NB4 (cell line): ENCODE measurements at regions not wholly inside any gene's neighbourhood (a gene's known extent, or its start where the extent isn't known, plus 50 kb on each side); places are given as distances from the start of the nearest gene placed in this dataset.
"Not testable (repeated sequence)": the region's sequence is repeated elsewhere in the genome, so short reads cannot be mapped to it uniquely, and the experiment has no call there.

ENCODE experiments used
- POLR2A ChIP-seq: IDR thresholded peaks from 2 replicates; pipeline ENCODE4 v1.6.1; 2011; ENCODE audit warnings: mild to moderate bottlenecking; ENCODE audit not compliant: insufficient read length; ENCODE audit errors: extremely low read depth
- TF ChIP-seq, protein P1 (sequence below): IDR thresholded peaks from one replicate; pipeline ENCODE4 v1.5.1; 2012; ENCODE audit warnings: low read depth, low read length

DNA sequence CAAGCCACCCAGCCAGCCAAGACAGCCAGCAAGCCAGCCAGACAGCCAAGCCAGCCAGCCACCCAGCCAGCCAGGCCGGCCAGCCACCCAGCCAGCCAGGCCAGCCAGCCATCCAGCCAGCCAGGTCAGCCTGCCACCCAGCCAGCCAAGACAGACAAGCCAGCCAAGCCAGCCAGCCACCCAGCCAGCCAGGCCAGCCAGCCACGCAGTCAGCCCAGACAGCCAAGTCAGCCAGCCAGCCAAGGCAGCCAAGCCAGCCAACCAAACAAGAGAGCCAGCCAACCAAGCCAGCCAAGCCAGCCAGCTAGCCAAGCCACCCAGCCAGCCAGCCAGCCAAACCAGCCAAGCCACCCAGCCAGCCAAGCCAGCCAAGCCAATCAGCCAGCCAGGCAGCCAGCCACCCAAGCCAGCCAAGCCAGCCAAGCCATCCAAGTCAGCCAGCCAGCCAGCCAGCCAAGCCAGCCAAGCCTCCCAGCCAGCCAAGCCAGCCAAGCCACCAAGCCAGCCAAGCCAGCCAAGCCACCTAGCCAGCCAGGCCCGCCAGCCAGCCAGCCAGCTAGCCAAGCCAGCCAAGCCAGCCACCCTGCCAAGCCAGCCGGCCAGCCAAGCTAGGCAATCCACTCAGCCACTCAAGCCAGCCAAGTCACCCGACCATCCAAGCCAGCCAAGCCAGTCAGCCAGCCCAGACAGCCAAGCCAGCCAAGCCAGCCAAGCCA, 1599.9 kb downstream of the RPIA start:
- TF ChIP-seq, protein P1, sequence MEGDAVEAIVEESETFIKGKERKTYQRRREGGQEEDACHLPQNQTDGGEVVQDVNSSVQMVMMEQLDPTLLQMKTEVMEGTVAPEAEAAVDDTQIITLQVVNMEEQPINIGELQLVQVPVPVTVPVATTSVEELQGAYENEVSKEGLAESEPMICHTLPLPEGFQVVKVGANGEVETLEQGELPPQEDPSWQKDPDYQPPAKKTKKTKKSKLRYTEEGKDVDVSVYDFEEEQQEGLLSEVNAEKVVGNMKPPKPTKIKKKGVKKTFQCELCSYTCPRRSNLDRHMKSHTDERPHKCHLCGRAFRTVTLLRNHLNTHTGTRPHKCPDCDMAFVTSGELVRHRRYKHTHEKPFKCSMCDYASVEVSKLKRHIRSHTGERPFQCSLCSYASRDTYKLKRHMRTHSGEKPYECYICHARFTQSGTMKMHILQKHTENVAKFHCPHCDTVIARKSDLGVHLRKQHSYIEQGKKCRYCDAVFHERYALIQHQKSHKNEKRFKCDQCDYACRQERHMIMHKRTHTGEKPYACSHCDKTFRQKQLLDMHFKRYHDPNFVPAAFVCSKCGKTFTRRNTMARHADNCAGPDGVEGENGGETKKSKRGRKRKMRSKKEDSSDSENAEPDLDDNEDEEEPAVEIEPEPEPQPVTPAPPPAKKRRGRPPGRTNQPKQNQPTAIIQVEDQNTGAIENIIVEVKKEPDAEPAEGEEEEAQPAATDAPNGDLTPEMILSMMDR = not testable (repeated sequence)
- not testable (repeated sequence) for TF ChIP-seq POLR2A
